GM21360 (cell line): ENCODE measurements at regions not wholly inside any gene's neighbourhood (a gene's known extent, or its start where the extent isn't known, plus 50 kb on each side); places are given as distances from the start of the nearest gene placed in this dataset.

ENCODE experiments used
- ATAC-seq: cut with Tn5 transposase; IDR thresholded peaks from one replicate; pipeline ENCODE4 v1.9.1; 2021; ENCODE audit warnings: mild to moderate bottlenecking, moderate library complexity; ENCODE audit not compliant: unreplicated experiment

DNA sequence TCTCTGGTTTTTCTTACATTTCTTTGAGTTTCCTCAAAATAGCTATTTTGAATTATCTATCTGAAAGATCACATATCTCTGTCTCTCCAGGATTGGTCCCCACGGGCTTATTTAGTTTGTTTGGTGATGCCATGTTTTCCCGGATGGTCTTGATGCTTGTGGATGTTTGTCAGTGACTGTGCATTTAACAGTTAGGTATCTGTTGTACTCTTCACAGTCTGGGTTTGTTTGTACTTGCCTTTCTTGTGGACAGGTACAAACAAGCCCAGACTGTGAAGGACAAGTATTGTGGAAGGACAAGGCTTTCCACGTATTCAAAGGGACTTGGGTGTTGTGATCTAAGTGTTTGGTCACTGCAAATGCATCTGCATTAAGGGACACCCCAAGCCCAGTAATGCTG is 49.9 kb upstream of the TOP1 start:
- ATAC-seq: no peak
